GM18861 (cell line): ENCODE measurements at regions not wholly inside any gene's neighbourhood (a gene's known extent, or its start where the extent isn't known, plus 50 kb on each side); places are given as distances from the start of the nearest gene placed in this dataset.

Experiments
- ATAC-seq: cut with Tn5 transposase; IDR thresholded peaks from one replicate; pipeline ENCODE4 v1.9.1; 2021; ENCODE audit not compliant: unreplicated experiment

DNA sequence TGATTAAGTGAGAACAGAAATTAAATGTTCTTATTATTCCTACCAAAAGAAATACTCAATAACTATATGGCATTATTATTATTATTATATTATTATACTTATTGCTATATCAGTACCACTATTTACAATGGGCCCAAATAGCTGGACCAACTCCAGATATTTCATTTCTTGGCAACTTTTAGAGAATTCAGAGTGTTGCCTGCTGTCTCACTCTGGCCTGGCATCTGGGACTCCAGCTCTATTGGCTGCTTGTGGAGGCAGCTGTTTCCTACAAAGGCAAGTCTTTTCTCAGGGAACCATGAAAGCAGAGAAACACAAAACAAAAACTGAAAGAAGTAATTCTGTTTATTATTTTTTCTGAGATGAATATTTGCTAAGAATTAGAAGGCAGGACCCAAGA lies 105.1 kb upstream of the SORCS1 start:
- no peak for ATAC-seq

DNA sequence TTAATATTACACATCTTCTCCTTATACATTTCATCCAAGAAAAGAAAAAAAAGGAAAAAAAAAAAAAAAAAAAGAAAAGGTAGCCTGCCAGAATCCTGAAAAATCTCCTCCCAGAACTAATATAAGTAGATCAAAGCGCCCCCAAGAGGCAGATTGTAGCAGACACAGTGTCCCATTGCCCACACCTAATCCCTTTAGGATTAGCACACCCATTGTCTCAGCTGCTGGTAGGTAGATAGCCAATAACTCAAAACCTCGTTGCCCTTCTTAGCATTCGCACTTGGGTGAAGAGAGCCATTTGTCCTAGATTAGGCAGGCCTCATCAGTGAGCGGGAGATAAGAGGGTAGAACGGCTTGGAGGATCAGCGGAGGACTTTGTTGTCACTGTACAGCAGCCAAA lies 100.2 kb upstream of the SORCS1 start:
- no peak for ATAC-seq

DNA sequence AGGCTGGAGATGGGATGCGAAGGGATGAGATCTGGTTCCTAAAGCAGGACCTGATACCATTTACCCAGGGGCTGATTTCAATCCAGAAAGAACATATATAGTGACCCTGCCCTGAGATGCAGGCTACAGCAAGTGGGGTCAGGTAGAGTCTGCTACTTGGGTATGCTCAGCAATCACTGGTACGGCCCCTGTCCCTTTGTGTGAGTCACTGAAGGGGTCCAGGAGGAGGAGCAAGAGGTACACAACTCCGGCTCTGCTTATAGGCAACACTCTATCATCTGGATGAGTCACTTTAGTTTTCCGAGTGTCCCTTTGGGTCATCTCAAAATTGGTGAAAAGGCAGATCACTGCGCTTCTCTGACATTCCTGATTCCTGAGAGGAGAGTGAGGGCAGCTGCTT lies 79.6 kb upstream of the SORCS1 start:
- no peak for ATAC-seq

DNA sequence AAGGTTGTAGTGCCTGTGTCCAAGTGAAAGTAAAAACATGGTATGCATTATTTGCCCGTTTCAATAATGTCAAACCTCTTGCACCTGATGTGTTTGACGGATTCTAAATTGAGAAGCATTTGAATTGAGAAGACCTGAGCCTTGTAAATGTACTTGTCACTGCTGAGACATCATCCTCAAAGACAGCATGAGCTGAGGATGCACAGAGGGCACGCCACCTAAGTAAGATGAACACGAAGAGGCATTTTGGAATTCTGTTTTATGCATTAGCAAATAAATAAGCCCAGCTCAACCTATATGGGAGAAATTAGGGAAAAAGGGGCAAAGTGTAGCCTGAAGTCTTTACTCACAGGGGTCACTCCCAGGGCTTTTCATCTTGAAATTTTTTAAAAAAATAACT lies 73.8 kb upstream of the SORCS1 start:
- ATAC-seq, result no peak

DNA sequence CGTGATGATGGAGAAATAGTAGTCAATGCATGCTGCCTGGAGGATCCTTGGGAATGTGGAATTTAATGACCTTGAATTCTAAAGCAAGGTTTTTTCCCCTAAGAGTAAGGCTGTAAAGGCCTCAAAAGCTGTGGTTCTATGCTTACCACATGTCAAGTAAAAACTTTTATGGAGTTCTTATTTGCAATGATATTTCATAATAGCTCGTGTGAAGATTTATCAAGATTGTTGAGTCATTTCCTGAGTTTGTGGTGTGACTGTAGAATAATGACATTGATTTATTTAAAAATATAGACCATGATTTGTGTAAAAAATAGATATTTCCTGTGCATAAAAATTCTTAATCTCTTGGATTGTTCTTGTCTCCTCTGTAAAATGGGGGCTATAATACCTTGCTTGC lies 67.5 kb upstream of the SORCS1 start:
- no peak for ATAC-seq

DNA sequence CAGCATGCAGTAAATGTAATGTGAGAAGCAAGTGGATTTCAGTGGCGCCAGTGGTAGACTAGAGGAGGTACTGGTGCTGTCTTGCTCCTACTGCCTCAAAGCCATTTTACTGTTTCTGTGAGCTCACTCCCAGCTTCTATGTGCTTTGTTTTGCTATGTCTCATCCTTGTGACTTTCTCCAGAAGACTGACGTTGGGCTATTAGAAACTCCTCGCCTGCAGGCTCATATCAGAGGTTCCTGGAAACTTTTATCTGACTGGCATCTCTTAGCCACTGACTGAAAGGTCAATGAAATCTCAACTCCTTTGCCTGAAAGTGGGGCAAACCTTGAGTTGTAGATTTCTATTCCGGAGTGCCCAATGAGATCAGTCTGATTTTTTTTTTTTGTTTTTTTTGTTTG lies 66.4 kb upstream of the SORCS1 start:
- ATAC-seq, result no peak

DNA sequence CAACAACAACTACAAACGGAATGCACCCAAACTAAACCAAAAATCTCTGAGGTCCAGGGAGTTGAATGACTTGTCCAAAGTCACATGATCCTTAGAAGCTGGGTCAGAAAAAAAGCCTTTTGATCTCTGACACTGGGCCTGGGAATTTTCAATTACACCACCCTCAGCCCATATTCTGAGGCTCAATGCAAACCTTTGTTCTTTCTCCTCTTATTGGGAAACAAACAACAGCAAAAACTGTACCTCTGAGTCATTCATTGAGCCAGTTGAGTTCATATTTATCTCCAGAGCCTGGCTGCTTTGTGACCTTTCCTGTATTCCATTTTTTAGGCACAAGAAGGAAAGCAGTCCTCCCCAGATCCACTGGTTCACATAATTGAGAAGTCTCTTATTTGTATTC lies 51.2 kb upstream of the SORCS1 start:
- no peak for ATAC-seq
